PFSK-1 (cell line): ENCODE measurements at regions not wholly inside any gene's neighbourhood (a gene's known extent, or its start where the extent isn't known, plus 50 kb on each side); places are given as distances from the start of the nearest gene placed in this dataset.

ENCODE experiments used
- FOXP2 ChIP-seq: optimal IDR thresholded peaks from 2 replicates; pipeline ENCODE3; 2011; ENCODE audit warnings: borderline replicate concordance, control low read depth, inconsistent platforms; ENCODE audit not compliant: insufficient read depth; ENCODE audit errors: extremely low read length, extremely low read depth
- POLR2AphosphoS5 ChIP-seq: IDR thresholded peaks from 2 replicates; pipeline ENCODE4 v1.6.1; 2012; ENCODE audit warnings: low read depth, mild to moderate bottlenecking, control low read depth, low read length, moderate library complexity
- SIN3A ChIP-seq: IDR thresholded peaks from 2 replicates; pipeline ENCODE4 v1.6.1; 2012; ENCODE audit warnings: mild to moderate bottlenecking, low read length, moderate library complexity, borderline replicate concordance; ENCODE audit not compliant: insufficient read depth
- TAF1 ChIP-seq: IDR thresholded peaks from 2 replicates; pipeline ENCODE4 v1.6.1; 2012; ENCODE audit warnings: low read length, control low read depth, borderline replicate concordance; ENCODE audit not compliant: insufficient read depth
- TF ChIP-seq, protein P1 (sequence below), 2 experiments: IDR thresholded peaks; 2 replicates each; pipeline versions ENCODE4 v1.6.1 to v1.8.0; 2011 to 2012; ENCODE audit warnings: low read depth in 2 of 2, low read length in 2 of 2, control low read depth in 1 of 2, inconsistent platforms in 1 of 2, mild to moderate bottlenecking in 1 of 2, moderate library complexity in 1 of 2; ENCODE audit not compliant: insufficient read depth in 1 of 2

DNA sequence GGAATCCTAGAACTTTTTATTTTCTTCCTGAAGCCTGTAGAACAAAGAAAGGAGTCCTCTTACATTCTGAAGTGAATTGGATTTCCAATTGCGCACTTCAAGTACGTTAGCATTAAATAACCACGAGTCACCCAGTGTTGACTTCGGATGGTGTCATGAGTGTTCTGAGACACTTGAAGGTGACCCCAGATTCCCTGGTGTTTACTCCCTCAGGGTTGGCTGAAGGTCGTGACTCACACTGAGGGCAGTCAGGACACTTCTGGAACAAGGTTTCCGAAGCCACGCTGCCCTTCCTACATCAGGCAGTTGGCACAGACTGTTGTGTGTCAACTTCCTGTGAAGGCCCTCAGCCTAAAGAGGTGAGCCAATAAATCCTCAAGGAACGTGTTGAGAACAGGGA is 186.6 kb upstream of the CELF2 start:
- TF ChIP-seq POLR2AphosphoS5 (no peak), SIN3A (no peak), TAF1 (no peak)
- TF ChIP-seq, protein P1, sequence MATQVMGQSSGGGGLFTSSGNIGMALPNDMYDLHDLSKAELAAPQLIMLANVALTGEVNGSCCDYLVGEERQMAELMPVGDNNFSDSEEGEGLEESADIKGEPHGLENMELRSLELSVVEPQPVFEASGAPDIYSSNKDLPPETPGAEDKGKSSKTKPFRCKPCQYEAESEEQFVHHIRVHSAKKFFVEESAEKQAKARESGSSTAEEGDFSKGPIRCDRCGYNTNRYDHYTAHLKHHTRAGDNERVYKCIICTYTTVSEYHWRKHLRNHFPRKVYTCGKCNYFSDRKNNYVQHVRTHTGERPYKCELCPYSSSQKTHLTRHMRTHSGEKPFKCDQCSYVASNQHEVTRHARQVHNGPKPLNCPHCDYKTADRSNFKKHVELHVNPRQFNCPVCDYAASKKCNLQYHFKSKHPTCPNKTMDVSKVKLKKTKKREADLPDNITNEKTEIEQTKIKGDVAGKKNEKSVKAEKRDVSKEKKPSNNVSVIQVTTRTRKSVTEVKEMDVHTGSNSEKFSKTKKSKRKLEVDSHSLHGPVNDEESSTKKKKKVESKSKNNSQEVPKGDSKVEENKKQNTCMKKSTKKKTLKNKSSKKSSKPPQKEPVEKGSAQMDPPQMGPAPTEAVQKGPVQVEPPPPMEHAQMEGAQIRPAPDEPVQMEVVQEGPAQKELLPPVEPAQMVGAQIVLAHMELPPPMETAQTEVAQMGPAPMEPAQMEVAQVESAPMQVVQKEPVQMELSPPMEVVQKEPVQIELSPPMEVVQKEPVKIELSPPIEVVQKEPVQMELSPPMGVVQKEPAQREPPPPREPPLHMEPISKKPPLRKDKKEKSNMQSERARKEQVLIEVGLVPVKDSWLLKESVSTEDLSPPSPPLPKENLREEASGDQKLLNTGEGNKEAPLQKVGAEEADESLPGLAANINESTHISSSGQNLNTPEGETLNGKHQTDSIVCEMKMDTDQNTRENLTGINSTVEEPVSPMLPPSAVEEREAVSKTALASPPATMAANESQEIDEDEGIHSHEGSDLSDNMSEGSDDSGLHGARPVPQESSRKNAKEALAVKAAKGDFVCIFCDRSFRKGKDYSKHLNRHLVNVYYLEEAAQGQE (IDR thresholded peaks at IDR 0.05; ENCODE audit: insufficient read depth in 1 of 2, low read depth in 2 of 2, low read length in 2 of 2), result no peak

DNA sequence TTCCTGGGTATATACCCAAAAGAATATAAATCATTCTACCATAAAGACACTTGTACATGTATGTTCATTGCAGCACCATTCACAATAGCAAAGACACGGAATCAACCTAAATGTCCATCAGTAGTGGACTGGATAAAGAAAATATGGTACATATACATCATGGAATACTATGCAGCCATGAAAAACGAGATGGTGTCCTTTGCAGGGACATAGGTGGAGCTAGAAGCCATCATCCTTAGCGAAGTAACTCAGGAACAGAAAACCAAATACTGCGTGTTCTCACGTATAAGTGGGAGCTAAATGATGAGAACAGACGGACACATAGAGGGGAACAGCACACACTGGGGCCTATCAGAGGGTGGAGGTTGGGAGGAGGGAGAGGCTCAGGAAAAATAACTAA is 183.7 kb upstream of the CELF2 start:
- no peak for TF ChIP-seq SIN3A
- no peak for TF ChIP-seq POLR2AphosphoS5
- TF ChIP-seq, protein P1 (IDR thresholded peaks at IDR 0.05; ENCODE audit: insufficient read depth in 1 of 2, low read depth in 2 of 2, low read length in 2 of 2), result no peak
- TF ChIP-seq FOXP2, result no peak
- TF ChIP-seq TAF1, result no peak

DNA sequence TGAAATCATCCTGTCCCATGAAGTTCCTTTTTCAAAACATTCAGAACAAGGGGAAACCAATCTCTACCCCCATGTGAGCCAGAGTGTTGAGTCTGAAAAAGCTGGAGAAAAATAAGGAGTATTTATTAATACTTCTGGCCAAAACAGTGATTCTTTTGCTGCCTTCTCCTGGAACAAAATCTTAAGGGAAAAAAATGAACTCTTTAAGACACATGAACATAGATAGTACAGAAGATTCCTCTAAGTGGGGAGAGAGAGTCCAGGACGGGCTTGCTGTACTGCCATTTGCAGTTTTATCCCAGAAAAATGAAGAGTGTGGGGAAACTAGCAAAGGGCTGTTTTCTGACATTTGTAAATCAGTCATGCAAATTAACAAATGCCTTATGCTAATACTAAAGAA is 173.4 kb upstream of the CELF2 start:
- TF ChIP-seq SIN3A (no peak), TAF1 (no peak), FOXP2 (no peak), POLR2AphosphoS5 (no peak)
- TF ChIP-seq, protein P1 (IDR thresholded peaks at IDR 0.05; ENCODE audit: insufficient read depth in 1 of 2, low read depth in 2 of 2, low read length in 2 of 2), result no peak

DNA sequence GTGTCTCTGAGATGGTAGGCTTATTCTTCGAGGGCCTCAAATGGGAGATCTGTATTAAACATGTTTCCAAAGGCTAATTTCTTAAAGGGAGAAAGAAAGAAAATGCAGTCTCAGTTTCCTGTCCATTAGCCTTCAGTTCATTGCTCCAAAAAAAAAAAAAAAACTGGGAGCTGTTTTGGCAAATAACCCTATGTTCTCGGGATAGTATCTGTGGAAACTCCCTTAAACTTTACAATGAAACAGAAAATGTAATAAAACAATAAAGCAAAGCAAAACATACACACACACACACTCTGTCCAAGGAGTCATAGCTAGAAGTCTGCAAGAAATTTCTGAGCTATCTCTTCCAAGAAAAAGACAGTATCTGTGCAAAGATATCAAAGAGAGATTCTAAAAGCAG is 172.5 kb upstream of the CELF2 start:
- no peak for TF ChIP-seq TAF1

DNA sequence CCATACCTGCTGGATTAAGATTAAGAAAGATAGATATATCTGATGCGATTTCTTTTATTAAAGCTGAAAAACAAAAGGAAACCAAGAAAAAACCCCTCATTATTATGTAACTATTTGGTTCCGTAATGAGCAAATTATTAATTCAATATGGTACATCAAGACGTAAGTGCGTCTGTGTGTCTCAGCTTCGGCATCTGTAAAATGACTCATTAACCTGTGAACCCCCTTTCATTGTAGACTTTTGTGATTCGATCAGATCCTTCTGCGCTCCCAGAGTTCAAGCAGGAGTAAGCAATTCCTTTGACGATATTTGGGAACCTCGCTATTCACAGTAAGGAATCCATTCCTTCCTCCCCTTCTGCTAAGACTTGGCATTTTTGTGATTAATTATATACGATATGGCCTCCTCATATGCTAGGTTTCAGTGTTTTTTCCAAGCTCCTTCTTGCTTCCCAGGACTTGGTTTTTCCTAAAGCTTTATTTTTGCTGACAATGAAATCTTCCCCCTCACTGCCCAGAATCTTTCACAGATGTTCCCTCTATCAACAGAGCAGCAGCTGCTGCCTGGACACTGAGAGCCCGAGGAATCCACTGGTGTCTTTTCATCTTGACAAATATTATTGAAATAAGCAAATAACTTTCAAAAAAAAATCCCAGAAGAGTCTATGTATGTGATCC is 171.7 kb upstream of the CELF2 start:
- TF ChIP-seq SIN3A (no peak), FOXP2 (no peak), POLR2AphosphoS5 (no peak), TAF1 (no peak)
- TF ChIP-seq, protein P1 (IDR thresholded peaks at IDR 0.05; ENCODE audit: insufficient read depth in 1 of 2, low read depth in 2 of 2, low read length in 2 of 2), result no peak
